ENCODE measurements at regions not wholly inside any gene's neighbourhood (a gene's known extent, or its start where the extent isn't known, plus 50 kb on each side); places are given as distances from the start of the nearest gene placed in this dataset.
"Not testable (repeated sequence)": the region's sequence is repeated elsewhere in the genome, so short reads cannot be mapped to it uniquely, and the experiment has no call there.

GRCh38 chr1:168826269-168826668 is 97.3 kb upstream of the DPT start:
- no peak for DNase-seq

- no peak for DNase-seq
Measured at GRCh38 chr1:168827557-168827956, 98.6 kb upstream of the DPT start.

- DNase-seq = no peak
Measured at GRCh38 chr1:168829876-168830275, 100.9 kb upstream of the DPT start.

- no peak for DNase-seq
Measured at GRCh38 chr1:168830562-168830961, 101.6 kb upstream of the DPT start.

- DNase-seq = no peak
Measured at GRCh38 chr1:168832661-168833060, 103.7 kb upstream of the DPT start.

- DNase-seq = no peak
Measured at GRCh38 chr1:168833362-168833761, 104.4 kb upstream of the DPT start.

GRCh38 chr1:168833801-168834224 is 104.8 kb upstream of the DPT start:
- no peak for DNase-seq

GRCh38 chr1:168834225-168834872 is 105.3 kb upstream of the DPT start:
- DNase-seq = no peak

- DNase-seq = no peak
Measured at GRCh38 chr1:168835176-168835575, 106.2 kb upstream of the DPT start.

- no peak for DNase-seq
Measured at GRCh38 chr1:168835791-168836190, 106.8 kb upstream of the DPT start.

- DNase-seq = no peak
Measured at GRCh38 chr1:168836469-168836868, 107.5 kb upstream of the DPT start.

GRCh38 chr1:168837230-168837629 is 108.2 kb upstream of the DPT start:
- DNase-seq = not testable (repeated sequence)

GRCh38 chr1:168842306-168842705 is 113.3 kb upstream of the DPT start:
- DNase-seq = no peak

GRCh38 chr1:168842916-168843315 is 113.9 kb upstream of the DPT start:
- peak; percentile 17 for DNase-seq

GRCh38 chr1:168843401-168843800 is 114.4 kb upstream of the DPT start:
- no peak for DNase-seq

- no peak for DNase-seq
Measured at GRCh38 chr1:168843950-168844349, 114.9 kb upstream of the DPT start.

GRCh38 chr1:168845140-168845539 is 116.1 kb upstream of the DPT start:
- no peak for DNase-seq

GRCh38 chr1:168848051-168848450 is 119.0 kb upstream of the DPT start:
- no peak for DNase-seq

GRCh38 chr1:168861421-168862004 is 132.5 kb upstream of the DPT start:
- DNase-seq = no peak

GRCh38 chr1:168863772-168864171 is 134.8 kb upstream of the DPT start:
- DNase-seq = no peak

- DNase-seq = no peak
Measured at GRCh38 chr1:168864266-168864665, 135.3 kb upstream of the DPT start.

- DNase-seq = no peak
Measured at GRCh38 chr1:168865850-168866620, 137.0 kb upstream of the DPT start.

GRCh38 chr1:168867941-168868634 is 139.1 kb upstream of the DPT start:
- no peak for DNase-seq

GRCh38 chr1:168871531-168871930 is 142.5 kb upstream of the DPT start:
- no peak for DNase-seq
